Adrenal gland (tissue), 9 donors: ENCODE measurements at regions not wholly inside any gene's neighbourhood (a gene's known extent, or its start where the extent isn't known, plus 50 kb on each side); places are given as distances from the start of the nearest gene placed in this dataset.

Experiments used
- DNase-seq, 7 donors: peaks; one replicate each; pipeline ENCODE4 v3.0.0-alpha.2; 2019 to 2020
- H3K27ac ChIP-seq, 5 donors: fragments of 200-600 bp; sonication (generic) in 4 of 5; 1 replicate in 3 of 5; 2 replicates in 2 of 5; pipeline versions ENCODE4 v1.5.1 to v1.8.0; 2016 to 2020; ENCODE audit warnings: mild to moderate bottlenecking in 1 of 5
- H3K27me3 ChIP-seq: fragments of 200-600 bp; 2 replicates; pipeline ENCODE4 v1.8.0; 2021
- H3K36me3 ChIP-seq, 2 donors: fragments of 200-600 bp; replicated peaks in 1 of 2; 1 replicate in 1 of 2; 2 replicates in 1 of 2; pipeline versions ENCODE4 v1.5.1 to v1.8.0; 2018 to 2022
- H3K4me1 ChIP-seq, 2 donors: fragments of 200-600 bp; replicated peaks in 1 of 2; 1 replicate in 1 of 2; 2 replicates in 1 of 2; pipeline versions ENCODE4 v1.5.1 to v1.8.0; 2018 to 2021
- H3K4me3 ChIP-seq, 4 donors: fragments of 200-600 bp; sonication (generic) in 3 of 4; one replicate each; pipeline ENCODE4 v1.5.1; 2016 to 2018
- H3K9me3 ChIP-seq, 3 donors: fragments of 200-600 bp; sonication (generic) in 1 of 3; replicated peaks in 1 of 3; 1 replicate in 2 of 3; 2 replicates in 1 of 3; pipeline versions ENCODE4 v1.5.1 to v1.8.0; 2016 to 2021
- CTCF ChIP-seq, 6 experiments: fragments of 450-650 bp in 4 of 6; fragments of 200-600 bp in 2 of 6; sonication (generic) in 1 of 6; IDR thresholded peaks; 1 replicate in 5 of 6; 2 replicates in 1 of 6; pipeline versions ENCODE4 v1.5.1 to v1.8.0; 2016 to 2021; ENCODE audit warnings: antibody characterized with exemption in 6 of 6, mild to moderate bottlenecking in 2 of 6, moderate library complexity in 1 of 6
- POLR2A ChIP-seq, 2 donors: fragments of 450-650 bp; IDR thresholded peaks; one replicate each; pipeline ENCODE4 v1.6.1; 2017; ENCODE audit warnings: antibody characterized with exemption in 2 of 2, mild to moderate bottlenecking in 2 of 2, moderate library complexity in 1 of 2
- WGBS, 4 donors: extraction: QIAGEN DNeasy Blood & Tissue Kit in 2 of 4; methylation state at CpG; one replicate each; pipeline versions ENCODE4 v1.1.5 to v1.1.7; 2013 to 2017; 5-methylcytosine and 5-hydroxymethylcytosine counted together
- intact Hi-C, 2 donors: fragments of 100-400 bp; cut with DNase I; formaldehyde crosslinking; loops; one replicate each; pipeline versions ENCODE4 v1.14.1 to v1.15.0; 2022 to 2023
- donor health status: healthy with polysubstance abuse.
- donor health status: Bipolar disorder and iron deficiency.
- donor health status: DM: yes; HTN: yes; CAD: no.
- donor health status: DM: no; HTN: no; CAD: no.
- donor health status: DM: no; HTN: no; CAD: no.

GRCh38 chr4:180993244-180993836, 1249.9 kb upstream of the TENM3 start:
- no peaks in the 10 kb centered on the region for H3K9me3 ChIP-seq
- no peak for DNase-seq
- no peaks in the 10 kb centered on the region for H3K36me3 ChIP-seq
- H3K4me3 ChIP-seq: no peak overlapping the region
- H3K27ac ChIP-seq: no peak overlapping the region
- H3K27me3 ChIP-seq: no peaks in the 10 kb centered on the region
- intact Hi-C loops: no loop called here
- 83 to 92% (median 84%) methylated on average over 1 of the region's 1 CpG for WGBS, 4 donors
- H3K4me1 ChIP-seq: no peaks in the 10 kb centered on the region
- no peak for TF ChIP-seq POLR2A (IDR thresholded peaks at IDR 0.05)
- no peak for TF ChIP-seq CTCF (IDR thresholded peaks at IDR 0.05)

GRCh38 chr4:180994722-180995121, 1248.5 kb upstream of the TENM3 start:
- Histone ChIP-seq H3K4me1 (no peaks in the 10 kb centered on the region), H3K27me3 (no peaks in the 10 kb centered on the region), H3K27ac (no peak overlapping the region), H3K36me3 (no peaks in the 10 kb centered on the region), H3K9me3 (no peaks in the 10 kb centered on the region), H3K4me3 (no peak overlapping the region)
- intact Hi-C loops: no loop called here
- no peak for DNase-seq
- TF ChIP-seq POLR2A (IDR thresholded peaks at IDR 0.05) (no peak), CTCF (IDR thresholded peaks at IDR 0.05) (no peak)
- 79 to 92% (median 89%) methylated on average over 1 of the region's 1 CpG for WGBS, 4 donors

GRCh38 chr4:180999217-180999616, 1244.0 kb upstream of the TENM3 start:
- Histone ChIP-seq H3K36me3 (no peaks in the 10 kb centered on the region), H3K27me3 (no peaks in the 10 kb centered on the region), H3K27ac (no peak overlapping the region), H3K4me3 (no peak overlapping the region), H3K9me3 (no peaks in the 10 kb centered on the region), H3K4me1 (no peaks in the 10 kb centered on the region)
- WGBS, 4 donors: 27 to 35% (median 34%) methylated on average over 2 of the region's 2 CpGs
- TF ChIP-seq CTCF (IDR thresholded peaks at IDR 0.05) (no peak), POLR2A (IDR thresholded peaks at IDR 0.05) (no peak)
- no peak for DNase-seq
- intact Hi-C loops: no loop called here

- TF ChIP-seq POLR2A (IDR thresholded peaks at IDR 0.05) (no peak), CTCF (IDR thresholded peaks at IDR 0.05) (no peak)
- H3K4me3 ChIP-seq: no peak overlapping the region
- H3K4me1 ChIP-seq: peaks cover 6 to 20% of the 10 kb centered on the region in 2 donors
- no peaks in the 10 kb centered on the region for H3K9me3 ChIP-seq
- no peaks in the 10 kb centered on the region for H3K36me3 ChIP-seq
- H3K27ac ChIP-seq: no peak overlapping the region
- WGBS, 4 donors: 90 to 92% (median 92%) methylated on average over 4 of the region's 4 CpGs
- H3K27me3 ChIP-seq: no peaks in the 10 kb centered on the region
- no peak for DNase-seq
- intact Hi-C loops: no loop called here
These were observed 1239.1 kb upstream of the TENM3 start for GRCh38 chr4:181004056-181004455.
